Type B pancreatic cell (in vitro differentiated cells): ENCODE measurements at regions not wholly inside any gene's neighbourhood (a gene's known extent, or its start where the extent isn't known, plus 50 kb on each side); places are given as distances from the start of the nearest gene placed in this dataset.
A peak's percentile ranks its signal among the peaks of the same experiment; 100 is the strongest.
"Not testable (repeated sequence)": the region's sequence is repeated elsewhere in the genome, so short reads cannot be mapped to it uniquely, and the experiment has no call there.

Experiments
- DNase-seq: peaks from one replicate; pipeline ENCODE4 v3.0.0; 2021; ENCODE audit warnings: mixed read lengths; ENCODE audit not compliant: unreplicated experiment; ENCODE audit errors: extremely low spot score
- H3K27ac Mint-ChIP-seq: 2 replicates; pipeline ENCODE4 v1.8.0; 2021; ENCODE audit warnings: mild to moderate bottlenecking, mixed read lengths
- H3K27me3 Mint-ChIP-seq: 2 replicates; pipeline ENCODE4 v1.8.0; 2021; ENCODE audit warnings: mixed read lengths
- H3K36me3 Mint-ChIP-seq: 2 replicates; pipeline ENCODE4 v1.8.0; 2021; ENCODE audit warnings: mixed read lengths
- H3K4me1 Mint-ChIP-seq: one replicate; pipeline ENCODE4 v1.8.0; 2021; ENCODE audit warnings: mixed read lengths; ENCODE audit not compliant: unreplicated experiment
- H3K4me3 Mint-ChIP-seq: 2 replicates; pipeline ENCODE4 v1.8.0; 2021; ENCODE audit warnings: mild to moderate bottlenecking, mixed read lengths
- H3K9me3 Mint-ChIP-seq: 2 replicates; pipeline ENCODE4 v1.8.0; 2021; ENCODE audit warnings: mixed read lengths
- CTCF ChIP-seq: fragments of 200-600 bp; sonication (generic); conservative IDR thresholded peaks from 2 replicates; pipeline ENCODE4 v1.5.0; 2021; ENCODE audit warnings: antibody characterized with exemption, mild to moderate bottlenecking

GRCh38 chr3:181610083-181610972 is 101.4 kb upstream of the SOX2 start:
- H3K27ac Mint-ChIP-seq: no peak overlapping the region
- DNase-seq: no peak
- no peaks in the 10 kb centered on the region for H3K36me3 Mint-ChIP-seq
- peaks cover 3% of the 10 kb centered on the region for H3K27me3 Mint-ChIP-seq
- H3K9me3 Mint-ChIP-seq: no peaks in the 10 kb centered on the region
- no peak for TF ChIP-seq CTCF
- H3K4me3 Mint-ChIP-seq: peak overlapping the region; percentile 41
- H3K4me1 Mint-ChIP-seq: peaks cover 6% of the 10 kb centered on the region

GRCh38 chr3:181609030-181609767 is 102.5 kb upstream of the SOX2 start:
- no peak overlapping the region for H3K4me3 Mint-ChIP-seq
- no peak for TF ChIP-seq CTCF
- no peak overlapping the region for H3K27ac Mint-ChIP-seq
- H3K9me3 Mint-ChIP-seq: no peaks in the 10 kb centered on the region
- H3K36me3 Mint-ChIP-seq: no peaks in the 10 kb centered on the region
- peaks cover 6% of the 10 kb centered on the region for H3K4me1 Mint-ChIP-seq
- H3K27me3 Mint-ChIP-seq: no peaks in the 10 kb centered on the region
- no peak for DNase-seq

- Mint-ChIP-seq H3K36me3 (no peaks in the 10 kb centered on the region), H3K27me3 (no peaks in the 10 kb centered on the region), H3K9me3 (no peaks in the 10 kb centered on the region), H3K4me3 (no peak overlapping the region), H3K4me1 (no peaks in the 10 kb centered on the region), H3K27ac (no peak overlapping the region)
- no peak for DNase-seq
- TF ChIP-seq CTCF: no peak
Measured at GRCh38 chr3:181604267-181604666, 107.5 kb upstream of the SOX2 start.

- H3K27me3 Mint-ChIP-seq: peaks cover 4% of the 10 kb centered on the region
- H3K36me3 Mint-ChIP-seq: no peaks in the 10 kb centered on the region
- no peak overlapping the region for H3K4me3 Mint-ChIP-seq
- TF ChIP-seq CTCF: no peak
- DNase-seq: no peak
- no peaks in the 10 kb centered on the region for H3K9me3 Mint-ChIP-seq
- no peak overlapping the region for H3K27ac Mint-ChIP-seq
- H3K4me1 Mint-ChIP-seq: no peaks in the 10 kb centered on the region
Measured at GRCh38 chr3:181596126-181596525, 115.6 kb upstream of the SOX2 start.

GRCh38 chr3:181590939-181591338 is 120.8 kb upstream of the SOX2 start:
- not testable (repeated sequence) for H3K27ac Mint-ChIP-seq, H3K27me3 Mint-ChIP-seq, H3K9me3 Mint-ChIP-seq, DNase-seq, H3K4me3 Mint-ChIP-seq, H3K36me3 Mint-ChIP-seq, H3K4me1 Mint-ChIP-seq

- no peak for DNase-seq
- H3K36me3 Mint-ChIP-seq: no peaks in the 10 kb centered on the region
- peaks cover 7% of the 10 kb centered on the region for H3K27me3 Mint-ChIP-seq
- no peaks in the 10 kb centered on the region for H3K4me1 Mint-ChIP-seq
- H3K4me3 Mint-ChIP-seq: no peak overlapping the region
- no peaks in the 10 kb centered on the region for H3K9me3 Mint-ChIP-seq
- TF ChIP-seq CTCF: no peak
- H3K27ac Mint-ChIP-seq: no peak overlapping the region
Measured at GRCh38 chr3:181582619-181583018, 129.1 kb upstream of the SOX2 start.
